ENCODE measurements at regions not wholly inside any gene's neighbourhood (a gene's known extent, or its start where the extent isn't known, plus 50 kb on each side); places are given as distances from the start of the nearest gene placed in this dataset.
A peak's percentile ranks its signal among the peaks of the same experiment; 100 is the strongest.

GRCh38 chr10:94276140-94276539 lies 86.6 kb downstream of the NOC3L start:
- no peak overlapping the region for H3K27ac ChIP-seq
- no peak for DNase-seq (ENCODE audit: low spot score)
- ChIA-PET CTCF (no interaction called here), POLR2A (ENCODE audit: low non-redundant PET) (no interaction called here)
- TF ChIP-seq CTCF (conservative IDR thresholded peaks at IDR 0.05; ENCODE audit: low read depth): no peak

- CTCF ChIA-PET: interaction anchor here (1.0 kb wide), 1 partner anchor 10 kb away, joined by 3 read pairs; no protein-coding TSS in a partner anchor
- TF ChIP-seq CTCF (conservative IDR thresholded peaks at IDR 0.05; ENCODE audit: low read depth): no peak
- POLR2A ChIA-PET (ENCODE audit: low non-redundant PET): no interaction called here
- DNase-seq (ENCODE audit: low spot score): no peak
- H3K27ac ChIP-seq: no peak overlapping the region
These were observed 85.3 kb downstream of the NOC3L start for GRCh38 chr10:94277450-94277849.

- DNase-seq (ENCODE audit: low spot score): peak; percentile 48
- CTCF ChIA-PET: interaction anchor here (0.8 kb wide), 1 partner anchor 363 kb away, joined by 4 read pairs; no protein-coding TSS in a partner anchor
- TF ChIP-seq CTCF (conservative IDR thresholded peaks at IDR 0.05; ENCODE audit: low read depth): peak; percentile 71
- no peak overlapping the region for H3K27ac ChIP-seq
- POLR2A ChIA-PET (ENCODE audit: low non-redundant PET): no interaction called here
These were observed 82.7 kb downstream of the NOC3L start for GRCh38 chr10:94279835-94280709.

- CTCF ChIA-PET: interaction anchor here (1.0 kb wide), 1 partner anchor 162 kb away, joined by 4 read pairs; no protein-coding TSS in a partner anchor
- DNase-seq (ENCODE audit: low spot score): peak; percentile 13
- no peak for TF ChIP-seq CTCF (conservative IDR thresholded peaks at IDR 0.05; ENCODE audit: low read depth)
- no peak overlapping the region for H3K27ac ChIP-seq
- POLR2A ChIA-PET (ENCODE audit: low non-redundant PET): no interaction called here
These were observed 81.1 kb downstream of the NOC3L start for GRCh38 chr10:94281654-94282053.

- POLR2A ChIA-PET (ENCODE audit: low non-redundant PET): no interaction called here
- CTCF ChIA-PET: interaction anchor here (0.9 kb wide), 1 partner anchor 9 kb away, joined by 4 read pairs; no protein-coding TSS in a partner anchor
- DNase-seq (ENCODE audit: low spot score): no peak
- no peak for TF ChIP-seq CTCF (conservative IDR thresholded peaks at IDR 0.05; ENCODE audit: low read depth)
- no peak overlapping the region for H3K27ac ChIP-seq
These were observed 80.4 kb downstream of the NOC3L start for GRCh38 chr10:94282369-94282768.

Measured in RWPE1 (cell line).